ENCODE measurements at regions not wholly inside any gene's neighbourhood (a gene's known extent, or its start where the extent isn't known, plus 50 kb on each side); places are given as distances from the start of the nearest gene placed in this dataset.

- Mint-ChIP-seq H3K27me3 (no peaks in the 10 kb centered on the region), H3K4me1 (ENCODE audit: unreplicated experiment) (no peaks in the 10 kb centered on the region), H3K9me3 (peaks cover 15% of the 10 kb centered on the region), H3K4me3 (no peak overlapping the region), H3K27ac (no peak overlapping the region), H3K36me3 (no peaks in the 10 kb centered on the region)
- no peak for DNase-seq (ENCODE audit: extremely low spot score, unreplicated experiment)
- no peak for TF ChIP-seq CTCF (conservative IDR thresholded peaks at IDR 0.05)
These were observed 543.3 kb upstream of the PKDCC start for GRCh38 chr2:41504532-41504931.

GRCh38 chr2:41510108-41510507 is 537.7 kb upstream of the PKDCC start:
- Mint-ChIP-seq H3K27me3 (no peaks in the 10 kb centered on the region), H3K9me3 (peaks cover 5% of the 10 kb centered on the region), H3K27ac (no peak overlapping the region), H3K36me3 (no peaks in the 10 kb centered on the region), H3K4me1 (ENCODE audit: unreplicated experiment) (no peaks in the 10 kb centered on the region), H3K4me3 (no peak overlapping the region)
- TF ChIP-seq CTCF (conservative IDR thresholded peaks at IDR 0.05), result no peak
- DNase-seq (ENCODE audit: extremely low spot score, unreplicated experiment), result no peak

- no peaks in the 10 kb centered on the region for H3K27me3 Mint-ChIP-seq
- no peaks in the 10 kb centered on the region for H3K9me3 Mint-ChIP-seq
- TF ChIP-seq CTCF (conservative IDR thresholded peaks at IDR 0.05), result no peak
- H3K27ac Mint-ChIP-seq, result no peak overlapping the region
- no peaks in the 10 kb centered on the region for H3K36me3 Mint-ChIP-seq
- H3K4me3 Mint-ChIP-seq, result no peak overlapping the region
- no peak for DNase-seq (ENCODE audit: extremely low spot score, unreplicated experiment)
- no peaks in the 10 kb centered on the region for H3K4me1 Mint-ChIP-seq (ENCODE audit: unreplicated experiment)
These were observed 526.6 kb upstream of the PKDCC start for GRCh38 chr2:41521211-41521610.

- Mint-ChIP-seq H3K4me3 (no peak overlapping the region), H3K9me3 (no peaks in the 10 kb centered on the region), H3K27me3 (no peaks in the 10 kb centered on the region), H3K36me3 (no peaks in the 10 kb centered on the region), H3K4me1 (ENCODE audit: unreplicated experiment) (no peaks in the 10 kb centered on the region), H3K27ac (no peak overlapping the region)
- TF ChIP-seq CTCF (conservative IDR thresholded peaks at IDR 0.05), result no peak
- DNase-seq (ENCODE audit: extremely low spot score, unreplicated experiment), result no peak
These were observed 520.1 kb upstream of the PKDCC start for GRCh38 chr2:41527525-41528323.

GRCh38 chr2:41535575-41535974 is 512.2 kb upstream of the PKDCC start:
- H3K27me3 Mint-ChIP-seq, result no peaks in the 10 kb centered on the region
- H3K4me1 Mint-ChIP-seq (ENCODE audit: unreplicated experiment), result no peaks in the 10 kb centered on the region
- no peak overlapping the region for H3K27ac Mint-ChIP-seq
- H3K36me3 Mint-ChIP-seq, result no peaks in the 10 kb centered on the region
- H3K9me3 Mint-ChIP-seq, result peaks cover 9% of the 10 kb centered on the region
- DNase-seq (ENCODE audit: extremely low spot score, unreplicated experiment), result no peak
- no peak overlapping the region for H3K4me3 Mint-ChIP-seq
- no peak for TF ChIP-seq CTCF (conservative IDR thresholded peaks at IDR 0.05)

All from type B pancreatic cell (in vitro differentiated cells).